ENCODE measurements at regions not wholly inside any gene's neighbourhood (a gene's known extent, or its start where the extent isn't known, plus 50 kb on each side); places are given as distances from the start of the nearest gene placed in this dataset.

- no peak for ATAC-seq (ENCODE audit: low FRiP score)
- WGBS, 2 donors, result 61 to 66% methylated on average over 4 of the region's 4 CpGs
- Histone ChIP-seq H3K4me3 (ENCODE audit: low read length in 2 of 2) (no peak overlapping the region), H3K27me3 (ENCODE audit: control insufficient read depth in 1 of 2, insufficient read depth in 2 of 2, low read length in 1 of 2) (peaks cover 0 to 3% of the 10 kb centered on the region in 2 donors), H3K4me1 (ENCODE audit: control insufficient read depth in 1 of 2, insufficient read depth in 2 of 2, low read length in 2 of 2) (no peaks in the 10 kb centered on the region), H3K27ac (ENCODE audit: low read depth in 1 of 2, low read length in 2 of 2) (no peak overlapping the region), H3K9me3 (ENCODE audit: control insufficient read depth, low read length) (no peaks in the 10 kb centered on the region), H3K36me3 (ENCODE audit: control insufficient read depth in 1 of 2, insufficient read depth in 2 of 2, low read length in 1 of 2) (no peaks in the 10 kb centered on the region)
- intact Hi-C loops (cut with DNase I), result no loop called here
- DNase-seq, result no peak
Measured at GRCh38 chr13:104008075-104008474, 941.9 kb upstream of the SLC10A2 start.

DNA sequence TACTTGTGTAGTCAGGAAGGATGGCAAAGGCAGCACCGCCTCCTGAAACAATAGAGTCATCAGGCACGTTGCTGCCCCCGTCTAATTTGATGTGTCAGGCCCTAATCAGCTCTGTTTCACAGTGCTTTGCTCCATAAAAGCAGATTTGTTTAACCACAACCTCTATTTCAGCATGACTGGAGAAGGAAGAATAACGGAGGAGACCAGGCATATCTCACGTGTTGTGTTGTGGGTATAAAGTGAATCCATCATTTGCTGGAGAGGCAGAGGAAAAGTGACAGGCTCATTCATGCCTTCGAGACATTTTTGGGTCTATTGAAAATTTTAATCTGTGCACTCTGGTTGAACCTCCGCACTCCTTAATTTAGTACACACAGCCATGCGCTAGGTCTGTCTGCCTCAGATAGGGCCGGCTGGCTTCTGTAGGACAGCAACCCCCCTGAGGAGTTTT, 940.4 kb upstream of the SLC10A2 start:
- no peak for ATAC-seq (ENCODE audit: low FRiP score)
- Histone ChIP-seq H3K36me3 (ENCODE audit: control insufficient read depth in 1 of 2, insufficient read depth in 2 of 2, low read length in 1 of 2) (no peaks in the 10 kb centered on the region), H3K9me3 (ENCODE audit: control insufficient read depth, low read length) (no peaks in the 10 kb centered on the region), H3K27me3 (ENCODE audit: control insufficient read depth in 1 of 2, insufficient read depth in 2 of 2, low read length in 1 of 2) (peaks cover 0 to 3% of the 10 kb centered on the region in 2 donors), H3K4me3 (ENCODE audit: low read length in 2 of 2) (no peak overlapping the region), H3K4me1 (ENCODE audit: control insufficient read depth in 1 of 2, insufficient read depth in 2 of 2, low read length in 2 of 2) (no peaks in the 10 kb centered on the region), H3K27ac (ENCODE audit: low read depth in 1 of 2, low read length in 2 of 2) (no peak overlapping the region)
- no peak for DNase-seq
- 80 to 85% methylated on average over 9 of the region's 9 CpGs for WGBS, 2 donors
- intact Hi-C loops (cut with DNase I), result no loop called here

GRCh38 chr13:104004572-104004971, 938.4 kb upstream of the SLC10A2 start:
- ATAC-seq (ENCODE audit: low FRiP score), result no peak
- DNase-seq, result no peak
- Histone ChIP-seq H3K4me3 (ENCODE audit: low read length in 2 of 2) (no peak overlapping the region), H3K27me3 (ENCODE audit: control insufficient read depth in 1 of 2, insufficient read depth in 2 of 2, low read length in 1 of 2) (peaks cover 0 to 3% of the 10 kb centered on the region in 2 donors), H3K4me1 (ENCODE audit: control insufficient read depth in 1 of 2, insufficient read depth in 2 of 2, low read length in 2 of 2) (no peaks in the 10 kb centered on the region), H3K9me3 (ENCODE audit: control insufficient read depth, low read length) (no peaks in the 10 kb centered on the region), H3K27ac (ENCODE audit: low read depth in 1 of 2, low read length in 2 of 2) (no peak overlapping the region), H3K36me3 (ENCODE audit: control insufficient read depth in 1 of 2, insufficient read depth in 2 of 2, low read length in 1 of 2) (no peaks in the 10 kb centered on the region)
- intact Hi-C loops (cut with DNase I), result no loop called here
- WGBS, 2 donors, result 90 to 94% methylated on average over 1 of the region's 1 CpG

DNA sequence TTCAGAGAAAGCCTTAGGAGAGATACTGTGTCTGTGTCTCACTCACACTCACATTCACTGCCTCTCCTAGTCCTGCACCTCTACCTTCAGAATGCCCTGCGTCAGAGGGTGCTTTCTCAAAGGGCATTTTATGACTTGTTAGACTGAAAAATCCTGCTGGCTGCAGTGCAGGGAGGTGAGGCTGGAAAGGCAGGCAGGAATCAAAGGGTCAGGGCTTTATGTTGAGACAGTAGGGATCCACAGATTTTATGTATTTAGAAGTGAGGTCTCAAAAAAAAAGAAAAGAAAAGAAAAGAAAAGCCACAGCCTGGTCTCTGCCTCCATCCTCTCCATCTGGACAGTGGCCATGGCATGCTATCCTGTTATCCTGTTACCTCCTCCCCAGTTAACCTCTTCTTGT, 936.0 kb upstream of the SLC10A2 start:
- Histone ChIP-seq H3K4me1 (ENCODE audit: control insufficient read depth in 1 of 2, insufficient read depth in 2 of 2, low read length in 2 of 2) (no peaks in the 10 kb centered on the region), H3K9me3 (ENCODE audit: control insufficient read depth, low read length) (no peaks in the 10 kb centered on the region), H3K4me3 (ENCODE audit: low read length in 2 of 2) (no peak overlapping the region), H3K27ac (ENCODE audit: low read depth in 1 of 2, low read length in 2 of 2) (no peak overlapping the region), H3K27me3 (ENCODE audit: control insufficient read depth in 1 of 2, insufficient read depth in 2 of 2, low read length in 1 of 2) (peaks cover 0 to 3% of the 10 kb centered on the region in 2 donors), H3K36me3 (ENCODE audit: control insufficient read depth in 1 of 2, insufficient read depth in 2 of 2, low read length in 1 of 2) (no peaks in the 10 kb centered on the region)
- 55 to 66% methylated on average over 1 of the region's 1 CpG for WGBS, 2 donors
- intact Hi-C loops (cut with DNase I), result no loop called here
- ATAC-seq (ENCODE audit: low FRiP score) (no peak), DNase-seq (no peak)

- H3K9me3 ChIP-seq (ENCODE audit: control insufficient read depth, low read length), result no peaks in the 10 kb centered on the region
- H3K27me3 ChIP-seq (ENCODE audit: control insufficient read depth in 1 of 2, insufficient read depth in 2 of 2, low read length in 1 of 2), result peaks cover 0 to 1% of the 10 kb centered on the region in 2 donors
- DNase-seq (no peak), ATAC-seq (ENCODE audit: low FRiP score) (no peak)
- intact Hi-C loops (cut with DNase I), result no loop called here
- H3K4me3 ChIP-seq (ENCODE audit: low read length in 2 of 2), result no peak overlapping the region
- H3K27ac ChIP-seq (ENCODE audit: low read depth in 1 of 2, low read length in 2 of 2), result no peak overlapping the region
- H3K4me1 ChIP-seq (ENCODE audit: control insufficient read depth in 1 of 2, insufficient read depth in 2 of 2, low read length in 2 of 2), result no peaks in the 10 kb centered on the region
- H3K36me3 ChIP-seq (ENCODE audit: control insufficient read depth in 1 of 2, insufficient read depth in 2 of 2, low read length in 1 of 2), result no peaks in the 10 kb centered on the region
- WGBS, 2 donors, result 73 to 83% methylated on average over 3 of the region's 3 CpGs
Measured at GRCh38 chr13:104001766-104002165, 935.5 kb upstream of the SLC10A2 start.

DNA sequence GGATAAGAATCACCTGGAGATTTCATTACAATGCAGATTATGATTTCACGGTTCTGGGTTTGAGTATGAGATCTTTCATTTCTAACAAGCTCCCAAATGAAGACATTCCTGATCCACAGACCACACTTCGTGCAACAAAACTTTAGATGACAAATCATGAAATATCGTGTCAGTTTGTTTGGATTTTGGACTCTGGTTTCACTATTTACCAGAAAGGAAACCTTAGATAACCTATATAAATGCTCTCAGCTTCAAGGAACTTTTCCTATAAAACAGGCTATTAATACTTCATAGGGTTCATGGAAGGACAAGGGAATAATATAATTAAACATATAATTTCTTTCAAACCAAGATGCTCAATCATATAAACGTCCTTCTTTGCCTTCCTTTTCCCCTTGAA, 930.5 kb upstream of the SLC10A2 start:
- Histone ChIP-seq H3K27ac (ENCODE audit: low read depth in 1 of 2, low read length in 2 of 2) (no peak overlapping the region), H3K27me3 (ENCODE audit: control insufficient read depth in 1 of 2, insufficient read depth in 2 of 2, low read length in 1 of 2) (no peaks in the 10 kb centered on the region), H3K4me3 (ENCODE audit: low read length in 2 of 2) (no peak overlapping the region), H3K36me3 (ENCODE audit: control insufficient read depth in 1 of 2, insufficient read depth in 2 of 2, low read length in 1 of 2) (no peaks in the 10 kb centered on the region), H3K9me3 (ENCODE audit: control insufficient read depth, low read length) (no peaks in the 10 kb centered on the region), H3K4me1 (ENCODE audit: control insufficient read depth in 1 of 2, insufficient read depth in 2 of 2, low read length in 2 of 2) (no peaks in the 10 kb centered on the region)
- ATAC-seq (ENCODE audit: low FRiP score) (no peak), DNase-seq (no peak)
- intact Hi-C loops (cut with DNase I), result no loop called here
- 70 to 71% methylated on average over 4 of the region's 4 CpGs for WGBS, 2 donors

GRCh38 chr13:103983948-103984347, 917.7 kb upstream of the SLC10A2 start:
- no peaks in the 10 kb centered on the region for H3K4me1 ChIP-seq (ENCODE audit: control insufficient read depth in 1 of 2, insufficient read depth in 2 of 2, low read length in 2 of 2)
- no peaks in the 10 kb centered on the region for H3K36me3 ChIP-seq (ENCODE audit: control insufficient read depth in 1 of 2, insufficient read depth in 2 of 2, low read length in 1 of 2)
- DNase-seq (no peak), ATAC-seq (ENCODE audit: low FRiP score) (no peak)
- H3K4me3 ChIP-seq (ENCODE audit: low read length in 2 of 2), result no peak overlapping the region
- no peak overlapping the region for H3K27ac ChIP-seq (ENCODE audit: low read depth in 1 of 2, low read length in 2 of 2)
- WGBS, 2 donors, result 92 to 98% methylated on average over 3 of the region's 3 CpGs
- no peaks in the 10 kb centered on the region for H3K9me3 ChIP-seq (ENCODE audit: control insufficient read depth, low read length)
- intact Hi-C loops (cut with DNase I), result no loop called here
- no peaks in the 10 kb centered on the region for H3K27me3 ChIP-seq (ENCODE audit: control insufficient read depth in 1 of 2, insufficient read depth in 2 of 2, low read length in 1 of 2)

GRCh38 chr13:103976371-103976770, 910.2 kb upstream of the SLC10A2 start:
- Histone ChIP-seq H3K27me3 (ENCODE audit: control insufficient read depth in 1 of 2, insufficient read depth in 2 of 2, low read length in 1 of 2) (peaks cover 0 to 1% of the 10 kb centered on the region in 2 donors), H3K36me3 (ENCODE audit: control insufficient read depth in 1 of 2, insufficient read depth in 2 of 2, low read length in 1 of 2) (no peaks in the 10 kb centered on the region), H3K27ac (ENCODE audit: low read depth in 1 of 2, low read length in 2 of 2) (no peak overlapping the region), H3K4me3 (ENCODE audit: low read length in 2 of 2) (no peak overlapping the region), H3K4me1 (ENCODE audit: control insufficient read depth in 1 of 2, insufficient read depth in 2 of 2, low read length in 2 of 2) (no peaks in the 10 kb centered on the region), H3K9me3 (ENCODE audit: control insufficient read depth, low read length) (no peaks in the 10 kb centered on the region)
- intact Hi-C loops (cut with DNase I), result no loop called here
- ATAC-seq (ENCODE audit: low FRiP score) (no peak), DNase-seq (no peak)
- 95% methylated on average over 1 of the region's 1 CpG for WGBS, 2 donors

- DNase-seq (no peak), ATAC-seq (ENCODE audit: low FRiP score) (no peak)
- H3K36me3 ChIP-seq (ENCODE audit: control insufficient read depth in 1 of 2, insufficient read depth in 2 of 2, low read length in 1 of 2), result no peaks in the 10 kb centered on the region
- H3K9me3 ChIP-seq (ENCODE audit: control insufficient read depth, low read length), result no peaks in the 10 kb centered on the region
- no peak overlapping the region for H3K4me3 ChIP-seq (ENCODE audit: low read length in 2 of 2)
- 88 to 95% methylated on average over 1 of the region's 1 CpG for WGBS, 2 donors
- intact Hi-C loops (cut with DNase I), result no loop called here
- H3K27me3 ChIP-seq (ENCODE audit: control insufficient read depth in 1 of 2, insufficient read depth in 2 of 2, low read length in 1 of 2), result peaks cover 0 to 1% of the 10 kb centered on the region in 2 donors
- no peaks in the 10 kb centered on the region for H3K4me1 ChIP-seq (ENCODE audit: control insufficient read depth in 1 of 2, insufficient read depth in 2 of 2, low read length in 2 of 2)
- H3K27ac ChIP-seq (ENCODE audit: low read depth in 1 of 2, low read length in 2 of 2), result no peak overlapping the region
Measured at GRCh38 chr13:103973740-103974139, 907.5 kb upstream of the SLC10A2 start.

All from aorta (tissue), 5 donors.